Globus pallidus (tissue), 1 donor: ENCODE measurements at regions not wholly inside any gene's neighbourhood (a gene's known extent, or its start where the extent isn't known, plus 50 kb on each side); places are given as distances from the start of the nearest gene placed in this dataset.
"Not testable (repeated sequence)": the region's sequence is repeated elsewhere in the genome, so short reads cannot be mapped to it uniquely, and the experiment has no call there.

Experiments
- DNase-seq: peaks from one replicate; pipeline ENCODE4 v3.0.0-alpha.2; 2015; ENCODE audit warnings: low spot score

- DNase-seq: no peak
Observed at GRCh38 chr1:101483982-101484688, 247.3 kb downstream of the S1PR1 start.

GRCh38 chr1:101484689-101485338 is 248.0 kb downstream of the S1PR1 start:
- no peak for DNase-seq

- DNase-seq: no peak
Observed at GRCh38 chr1:101485712-101486111, 248.9 kb downstream of the S1PR1 start.

- not testable (repeated sequence) for DNase-seq
Observed at GRCh38 chr1:101492144-101492543, 255.3 kb downstream of the S1PR1 start.

- not testable (repeated sequence) for DNase-seq
Observed at GRCh38 chr1:101493920-101494319, 257.1 kb downstream of the S1PR1 start.

- DNase-seq: no peak
Observed at GRCh38 chr1:101496109-101496508, 259.3 kb downstream of the S1PR1 start.

GRCh38 chr1:101497881-101498559 is 261.2 kb downstream of the S1PR1 start:
- DNase-seq: no peak

GRCh38 chr1:101504106-101504505 is 267.3 kb downstream of the S1PR1 start:
- DNase-seq: not testable (repeated sequence)

- DNase-seq: not testable (repeated sequence)
Observed at GRCh38 chr1:101505240-101505639, 268.4 kb downstream of the S1PR1 start.

GRCh38 chr1:101506541-101507164 is 269.8 kb downstream of the S1PR1 start:
- DNase-seq: peak; percentile 26

GRCh38 chr1:101507547-101507971 is 270.7 kb downstream of the S1PR1 start:
- no peak for DNase-seq

GRCh38 chr1:101508913-101509312 is 272.1 kb downstream of the S1PR1 start:
- no peak for DNase-seq

- peak; percentile 14 for DNase-seq
Observed at GRCh38 chr1:101509370-101509769, 272.6 kb downstream of the S1PR1 start.

- DNase-seq: no peak
Observed at GRCh38 chr1:101511202-101511891, 274.5 kb downstream of the S1PR1 start.

GRCh38 chr1:101520302-101520701 is 283.5 kb downstream of the S1PR1 start:
- DNase-seq: no peak

GRCh38 chr1:101522486-101522885 is 285.7 kb downstream of the S1PR1 start:
- DNase-seq: no peak

- no peak for DNase-seq
Observed at GRCh38 chr1:101526813-101527212, 290.0 kb downstream of the S1PR1 start.

GRCh38 chr1:101532377-101532776 is 295.6 kb downstream of the S1PR1 start:
- no peak for DNase-seq

GRCh38 chr1:101540161-101540560 is 303.3 kb downstream of the S1PR1 start:
- DNase-seq: no peak

- DNase-seq: no peak
Observed at GRCh38 chr1:101546885-101547284, 310.1 kb downstream of the S1PR1 start.

- DNase-seq: no peak
Observed at GRCh38 chr1:101547357-101547756, 310.5 kb downstream of the S1PR1 start.

- no peak for DNase-seq
Observed at GRCh38 chr1:101548376-101548775, 311.6 kb downstream of the S1PR1 start.
